ENCODE measurements at regions not wholly inside any gene's neighbourhood (a gene's known extent, or its start where the extent isn't known, plus 50 kb on each side); places are given as distances from the start of the nearest gene placed in this dataset.

DNA sequence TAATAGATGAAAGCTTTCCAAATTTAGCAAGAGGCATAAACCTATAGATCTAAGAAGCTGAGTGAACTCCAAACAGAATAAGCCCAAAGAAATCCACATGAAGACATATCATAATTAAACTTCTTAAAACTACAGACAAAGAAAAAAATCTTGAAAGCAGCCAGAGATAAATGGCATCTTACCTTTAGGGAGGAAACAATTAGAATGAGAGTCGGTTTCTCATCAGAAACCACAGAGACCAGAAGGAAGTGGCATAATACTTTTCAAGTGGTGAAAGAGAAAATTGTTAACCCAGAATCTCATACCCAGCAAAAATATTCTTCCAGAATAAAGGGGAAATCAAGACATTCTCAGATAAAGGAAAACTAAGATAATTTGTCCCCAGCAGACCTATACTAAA, 98.9 kb upstream of the NANOS1 start:
- TF ChIP-seq CTCF (IDR thresholded peaks at IDR 0.05) (no peak), POLR2A (IDR thresholded peaks at IDR 0.05) (no peak), EP300 (IDR thresholded peaks at IDR 0.05) (no peak)

Data from gastroesophageal sphincter (tissue), 3 donors.